Activated CD8-positive, alpha-beta memory T cell treated with anti-CD3 and anti-CD28 coated beads, Interleukin-2, amount 10 ng/mL, durations not matched to agents 7 days and 5 days (primary cell): ENCODE measurements at regions not wholly inside any gene's neighbourhood (a gene's known extent, or its start where the extent isn't known, plus 50 kb on each side); places are given as distances from the start of the nearest gene placed in this dataset.
"Not testable (repeated sequence)": the region's sequence is repeated elsewhere in the genome, so short reads cannot be mapped to it uniquely, and the experiment has no call there.

Experiments used
- ATAC-seq: fragments of 150-1000 bp; cut with Tn5 transposase; one replicate; pipeline ENCODE4 v1.10.0; 2021; ENCODE audit warnings: moderate library complexity
- CTCF ChIA-PET: fragments of 350-600 bp; sonication (Branson Sonifier 250); formaldehyde crosslinking; loops from one replicate; lab custom pipeline; 2021; ENCODE audit warnings: antibody characterized with exemption; lab: Charles Lee
- DNase-seq: peaks from one replicate; pipeline ENCODE4 v3.0.0-alpha.2; 2020
- H3K27ac Mint-ChIP-seq: one replicate; pipeline ENCODE4 v1.8.0; 2021; ENCODE audit warnings: mild to moderate bottlenecking, mixed read lengths
- H3K27me3 Mint-ChIP-seq: one replicate; pipeline ENCODE4 v1.8.0; 2021; ENCODE audit warnings: mixed read lengths
- H3K36me3 Mint-ChIP-seq: one replicate; pipeline ENCODE4 v1.8.0; 2021; ENCODE audit warnings: mild to moderate bottlenecking, mixed read lengths
- H3K4me1 Mint-ChIP-seq: one replicate; pipeline ENCODE4 v1.8.0; 2021; ENCODE audit warnings: mixed read lengths
- H3K4me3 Mint-ChIP-seq: one replicate; pipeline ENCODE4 v1.8.0; 2021; ENCODE audit warnings: mild to moderate bottlenecking, moderate library complexity, mixed read lengths
- H3K9me3 Mint-ChIP-seq: one replicate; pipeline ENCODE4 v1.8.0; 2022; ENCODE audit warnings: low read depth, mixed read lengths

DNA sequence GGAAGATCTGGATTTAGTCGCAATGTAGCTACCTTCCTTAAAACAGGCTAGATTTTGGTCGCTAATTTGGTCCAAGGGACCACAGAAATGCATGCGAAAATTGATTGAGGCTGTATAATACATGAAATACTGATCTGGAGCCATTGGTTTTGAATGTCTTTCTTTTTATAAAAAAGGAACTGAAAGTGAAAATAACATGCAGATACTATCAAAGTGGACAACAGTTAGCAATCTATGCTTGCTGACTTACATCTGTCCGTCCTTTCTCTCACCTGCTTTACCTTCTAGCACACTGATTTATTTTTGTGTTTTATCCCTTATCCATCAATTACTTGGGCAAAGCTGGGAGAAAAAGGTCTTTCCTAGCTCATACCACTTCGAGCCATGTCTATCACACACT lies 1459.8 kb upstream of the ACVR2A start:
- H3K4me3 Mint-ChIP-seq = no peak overlapping the region
- CTCF ChIA-PET = no interaction called here
- H3K27ac Mint-ChIP-seq = no peak overlapping the region
- H3K9me3 Mint-ChIP-seq = peaks cover 2% of the 10 kb centered on the region
- H3K27me3 Mint-ChIP-seq = no peaks in the 10 kb centered on the region
- H3K4me1 Mint-ChIP-seq = no peaks in the 10 kb centered on the region
- H3K36me3 Mint-ChIP-seq = no peaks in the 10 kb centered on the region
- ATAC-seq = no peak
- no peak for DNase-seq

DNA sequence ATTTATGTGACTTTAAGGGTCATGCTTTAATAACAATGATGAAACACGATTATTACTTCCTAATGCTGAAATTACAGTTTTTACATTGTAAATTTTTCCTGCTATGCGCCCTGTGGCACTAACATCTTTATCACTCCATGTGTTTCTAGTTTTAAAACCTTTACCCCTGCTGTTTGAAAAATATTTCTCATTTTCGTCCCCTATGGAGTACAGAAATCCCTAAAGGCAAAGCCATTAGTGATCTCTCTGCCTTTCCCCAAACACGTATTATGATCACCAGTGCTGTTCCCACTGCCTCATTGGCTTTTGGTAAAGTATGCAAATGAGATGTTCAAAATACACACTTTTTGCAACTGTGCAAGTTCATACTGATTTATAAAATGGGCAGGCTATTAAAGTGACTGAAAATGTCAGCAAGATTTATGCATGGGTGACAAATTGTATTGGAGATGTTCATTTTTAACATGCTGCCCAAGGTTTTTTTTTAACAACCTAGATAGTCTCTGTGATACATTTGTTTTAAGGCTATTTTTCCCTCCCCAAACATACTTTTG lies 1468.2 kb upstream of the ACVR2A start:
- Mint-ChIP-seq H3K4me3 (no peak overlapping the region), H3K9me3 (peaks cover 11% of the 10 kb centered on the region), H3K27me3 (no peaks in the 10 kb centered on the region), H3K4me1 (no peaks in the 10 kb centered on the region), H3K36me3 (no peaks in the 10 kb centered on the region), H3K27ac (no peak overlapping the region)
- CTCF ChIA-PET = no interaction called here
- DNase-seq (no peak), ATAC-seq (no peak)

DNA sequence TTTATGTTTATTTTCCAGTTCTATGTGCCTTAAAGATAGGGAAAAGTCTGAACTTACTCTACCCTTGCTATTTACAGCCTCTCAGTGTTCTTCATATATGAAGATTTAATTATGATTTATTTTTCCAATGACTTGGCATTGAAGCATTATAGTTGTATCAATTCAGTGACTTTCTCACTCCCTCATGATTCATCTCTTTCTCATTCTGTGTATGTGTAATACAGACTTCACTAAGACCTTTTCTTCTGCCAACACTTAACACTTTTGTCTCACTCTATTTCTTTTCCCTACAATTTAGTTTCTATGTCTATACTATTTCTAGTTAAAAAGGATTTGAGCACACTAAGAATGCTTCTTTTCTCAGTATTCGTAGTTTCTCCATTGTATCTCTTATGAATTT lies 1470.3 kb upstream of the ACVR2A start:
- no peaks in the 10 kb centered on the region for H3K36me3 Mint-ChIP-seq

DNA sequence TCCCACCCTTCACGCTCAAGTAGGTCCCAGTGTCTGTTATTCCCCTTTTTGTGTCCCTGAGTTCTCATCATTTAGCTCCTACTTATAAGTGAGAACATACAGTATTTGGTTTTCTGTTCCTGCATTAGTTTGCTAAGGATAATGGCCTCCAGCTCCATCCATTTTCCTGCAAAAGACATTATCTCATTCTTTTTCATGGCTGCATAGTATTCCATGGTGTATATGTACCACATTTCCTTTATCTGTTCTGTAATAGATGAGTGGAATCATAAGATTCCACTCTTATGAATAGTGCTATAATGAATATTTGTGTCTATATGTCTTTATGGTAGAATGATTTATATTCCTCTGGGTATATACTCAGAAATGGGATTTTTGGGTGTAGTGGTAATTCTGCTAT lies 1473.5 kb upstream of the ACVR2A start:
- H3K27me3 Mint-ChIP-seq, H3K4me3 Mint-ChIP-seq, H3K36me3 Mint-ChIP-seq, ATAC-seq, CTCF ChIA-PET, H3K27ac Mint-ChIP-seq, H3K4me1 Mint-ChIP-seq, DNase-seq: not testable (repeated sequence)
- H3K9me3 Mint-ChIP-seq = peaks cover 12% of the 10 kb centered on the region

More for the DNA sequence above, 1470.3 kb upstream of the ACVR2A start:
- Mint-ChIP-seq H3K4me3 (no peak overlapping the region), H3K27ac (no peak overlapping the region), H3K4me1 (no peaks in the 10 kb centered on the region), H3K9me3 (peaks cover 17% of the 10 kb centered on the region), H3K27me3 (no peaks in the 10 kb centered on the region)
- CTCF ChIA-PET = no interaction called here
- DNase-seq = no peak
- no peak for ATAC-seq

DNA sequence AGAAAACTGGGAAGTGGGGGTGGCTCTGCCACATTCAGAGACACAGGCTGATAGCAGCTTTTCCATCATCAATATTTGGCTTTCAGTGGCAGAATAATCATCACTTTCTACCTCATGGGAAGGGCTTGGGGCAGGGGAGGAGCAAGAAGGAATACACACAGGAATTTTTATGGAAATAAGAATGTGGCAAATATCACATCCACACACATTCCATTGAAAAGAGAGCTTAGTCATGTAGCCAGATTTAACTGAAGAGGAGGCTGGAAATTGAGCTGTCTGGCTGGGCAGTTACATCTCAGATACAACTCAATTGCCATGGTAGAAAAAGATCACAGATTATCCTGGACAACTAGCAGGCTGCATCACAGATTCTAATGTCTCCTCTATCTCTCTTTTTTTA lies 1474.0 kb upstream of the ACVR2A start:
- Mint-ChIP-seq H3K27me3 (no peaks in the 10 kb centered on the region), H3K4me1 (no peaks in the 10 kb centered on the region), H3K9me3 (peaks cover 12% of the 10 kb centered on the region), H3K36me3 (no peaks in the 10 kb centered on the region), H3K27ac (no peak overlapping the region), H3K4me3 (no peak overlapping the region)
- CTCF ChIA-PET = no interaction called here
- ATAC-seq = no peak
- DNase-seq = no peak

DNA sequence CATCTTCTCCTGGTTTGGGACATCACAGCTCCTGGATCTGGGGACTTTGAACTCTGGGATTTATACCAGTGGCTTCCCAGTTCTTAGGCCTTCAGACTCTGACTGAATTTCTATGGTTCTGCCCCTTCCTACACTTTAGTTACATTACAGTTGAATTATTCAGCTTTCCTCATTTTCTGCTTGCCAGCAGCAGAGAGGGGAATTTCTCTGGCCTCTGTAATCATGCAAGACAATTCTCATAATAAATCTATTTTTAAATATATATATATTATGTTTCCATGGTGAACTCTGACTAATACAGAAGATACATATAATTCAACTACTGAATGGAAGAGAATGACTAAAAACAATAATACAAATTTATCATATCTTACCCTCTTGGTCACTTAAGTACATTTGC lies 1478.6 kb upstream of the ACVR2A start:
- CTCF ChIA-PET = no interaction called here
- H3K27me3 Mint-ChIP-seq = no peaks in the 10 kb centered on the region
- DNase-seq (no peak), ATAC-seq (no peak)
- H3K4me3 Mint-ChIP-seq = no peak overlapping the region
- H3K27ac Mint-ChIP-seq = no peak overlapping the region
- H3K9me3 Mint-ChIP-seq = peaks cover 5% of the 10 kb centered on the region
- H3K36me3 Mint-ChIP-seq = no peaks in the 10 kb centered on the region
- H3K4me1 Mint-ChIP-seq = no peaks in the 10 kb centered on the region

DNA sequence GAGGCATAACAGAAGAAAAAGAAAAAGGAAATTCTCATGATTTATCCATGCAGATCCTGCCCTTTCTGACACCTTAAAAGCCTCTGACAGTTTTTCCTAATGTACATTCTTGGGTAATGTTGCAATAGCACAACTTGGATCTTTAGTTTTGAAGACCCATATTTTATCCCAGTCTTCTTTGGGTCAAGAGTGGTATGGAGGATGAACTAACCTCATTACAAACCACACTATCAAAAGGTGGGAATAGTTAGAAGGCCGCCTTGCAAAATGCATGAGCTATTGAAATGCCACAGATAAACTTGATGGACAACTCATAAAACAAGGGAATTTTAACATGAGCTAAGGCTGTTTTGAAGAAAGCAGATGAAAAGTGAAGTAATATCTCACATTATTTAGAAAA lies 1479.8 kb upstream of the ACVR2A start:
- Mint-ChIP-seq H3K27ac (no peak overlapping the region), H3K36me3 (no peaks in the 10 kb centered on the region), H3K4me3 (no peak overlapping the region), H3K4me1 (no peaks in the 10 kb centered on the region), H3K9me3 (no peaks in the 10 kb centered on the region), H3K27me3 (no peaks in the 10 kb centered on the region)
- ATAC-seq = no peak
- DNase-seq = no peak
- CTCF ChIA-PET = no interaction called here

DNA sequence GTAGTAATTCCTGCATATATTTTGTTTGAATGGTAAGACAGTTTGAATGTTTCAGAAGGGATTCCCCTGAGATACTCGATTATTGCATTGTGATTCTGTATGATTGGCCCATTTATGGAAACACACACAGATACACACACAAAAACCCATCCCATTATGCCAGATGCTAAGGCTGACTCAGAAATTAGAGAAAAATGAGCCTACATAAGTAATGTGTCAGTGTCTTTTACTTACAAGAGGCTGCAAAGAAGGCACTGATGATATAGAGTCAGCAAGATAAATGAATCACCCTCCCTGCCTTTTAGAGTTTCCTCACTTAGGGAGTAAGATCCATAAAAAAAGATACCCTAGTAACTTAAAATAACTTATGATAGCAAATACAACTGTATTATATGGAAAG lies 1481.1 kb upstream of the ACVR2A start:
- Mint-ChIP-seq H3K27me3 (no peaks in the 10 kb centered on the region), H3K27ac (no peak overlapping the region), H3K4me1 (no peaks in the 10 kb centered on the region), H3K4me3 (no peak overlapping the region), H3K36me3 (no peaks in the 10 kb centered on the region), H3K9me3 (no peaks in the 10 kb centered on the region)
- ATAC-seq (no peak), DNase-seq (no peak)
- CTCF ChIA-PET = no interaction called here

DNA sequence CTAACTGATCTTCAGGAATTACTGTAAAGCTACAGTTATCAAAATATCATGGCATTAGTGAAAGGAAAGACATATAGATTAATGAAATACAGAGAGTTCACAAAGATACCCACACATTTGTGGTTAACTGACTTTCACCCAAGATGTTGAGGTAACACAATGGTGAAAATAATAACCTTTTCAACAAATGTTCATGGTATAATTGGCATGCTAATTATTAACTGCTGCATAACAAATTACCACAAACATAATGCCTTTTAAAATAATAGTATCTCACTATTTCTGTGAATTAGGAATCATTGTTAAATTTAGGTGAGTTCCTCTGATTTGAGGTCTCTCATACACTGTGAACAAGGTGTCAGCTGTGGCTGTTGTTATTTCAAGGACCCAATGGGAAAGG lies 1493.1 kb upstream of the ACVR2A start:
- DNase-seq (no peak), ATAC-seq (no peak)
- Mint-ChIP-seq H3K4me3 (no peak overlapping the region), H3K27ac (no peak overlapping the region), H3K36me3 (no peaks in the 10 kb centered on the region), H3K4me1 (no peaks in the 10 kb centered on the region), H3K9me3 (no peaks in the 10 kb centered on the region), H3K27me3 (no peaks in the 10 kb centered on the region)
- CTCF ChIA-PET = no interaction called here

DNA sequence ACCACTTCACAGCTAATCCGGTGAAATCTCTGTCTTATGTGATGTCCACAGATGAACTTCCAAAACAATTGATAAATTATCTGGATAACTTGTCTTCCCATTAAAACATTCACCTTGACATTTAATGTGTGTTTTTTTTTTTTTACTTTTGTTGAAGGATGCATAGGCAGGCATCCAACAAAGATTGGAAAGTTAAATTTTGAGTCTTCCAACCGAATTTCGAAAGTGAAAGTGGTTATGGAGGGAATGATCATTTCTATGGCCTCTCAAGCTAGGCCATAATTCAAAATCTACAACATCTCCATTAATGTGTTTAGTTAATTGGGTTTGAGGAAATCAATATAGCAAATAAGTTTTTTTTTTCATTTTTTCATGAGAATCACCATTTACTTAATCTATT lies 1495.5 kb upstream of the ACVR2A start:
- H3K27ac Mint-ChIP-seq = no peak overlapping the region
- ATAC-seq (no peak), DNase-seq (no peak)
- H3K9me3 Mint-ChIP-seq = no peaks in the 10 kb centered on the region
- CTCF ChIA-PET = no interaction called here
- no peaks in the 10 kb centered on the region for H3K4me1 Mint-ChIP-seq
- H3K36me3 Mint-ChIP-seq = no peaks in the 10 kb centered on the region
- H3K4me3 Mint-ChIP-seq = no peak overlapping the region
- H3K27me3 Mint-ChIP-seq = no peaks in the 10 kb centered on the region

DNA sequence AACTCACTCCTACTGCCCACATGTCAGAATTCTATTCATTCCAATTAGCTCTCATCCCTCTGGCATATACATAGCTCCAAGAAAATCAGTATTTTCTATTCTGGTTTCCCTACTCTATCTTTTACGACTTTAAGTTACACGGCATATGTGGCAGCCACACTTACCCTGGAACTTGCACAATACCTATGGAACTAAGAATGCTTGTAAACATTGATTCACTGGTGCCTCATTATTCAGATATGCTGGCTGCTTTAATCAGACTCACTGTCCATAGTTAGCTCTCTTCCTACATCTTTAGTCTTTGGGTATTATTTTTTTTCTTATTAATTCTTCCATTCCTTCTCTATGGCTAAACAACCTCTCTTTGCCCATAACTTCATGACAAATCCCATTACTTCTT lies 1519.9 kb upstream of the ACVR2A start:
- DNase-seq (no peak), ATAC-seq (no peak)
- CTCF ChIA-PET = no interaction called here
- H3K27ac Mint-ChIP-seq = no peak overlapping the region
- no peaks in the 10 kb centered on the region for H3K4me1 Mint-ChIP-seq
- H3K36me3 Mint-ChIP-seq = no peaks in the 10 kb centered on the region
- no peaks in the 10 kb centered on the region for H3K27me3 Mint-ChIP-seq
- no peak overlapping the region for H3K4me3 Mint-ChIP-seq
- H3K9me3 Mint-ChIP-seq = peaks cover 3% of the 10 kb centered on the region

DNA sequence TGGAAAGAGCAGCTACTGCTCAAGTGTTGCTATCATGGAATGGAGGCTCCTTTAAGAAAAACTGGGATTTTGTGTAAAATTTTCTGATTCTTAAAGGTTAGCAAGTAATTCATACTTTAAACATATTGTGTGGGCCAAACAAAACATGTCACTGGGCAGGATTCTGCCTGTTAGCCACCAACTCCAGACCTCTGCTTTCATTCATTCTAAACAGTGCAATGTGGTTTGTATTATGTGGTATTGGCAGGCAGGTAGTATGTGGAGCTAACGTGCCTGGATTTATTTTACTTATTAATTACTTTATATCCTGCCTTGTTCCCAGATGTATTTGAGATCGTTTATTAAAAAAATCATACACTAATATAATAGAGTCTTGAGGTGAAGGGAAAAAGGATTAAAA lies 1521.3 kb upstream of the ACVR2A start:
- no peaks in the 10 kb centered on the region for H3K27me3 Mint-ChIP-seq
- peaks cover 3% of the 10 kb centered on the region for H3K9me3 Mint-ChIP-seq
- no peak overlapping the region for H3K4me3 Mint-ChIP-seq
- H3K27ac Mint-ChIP-seq = no peak overlapping the region
- no peak for ATAC-seq
- no peaks in the 10 kb centered on the region for H3K36me3 Mint-ChIP-seq
- H3K4me1 Mint-ChIP-seq = no peaks in the 10 kb centered on the region
- CTCF ChIA-PET = no interaction called here
- DNase-seq = no peak

DNA sequence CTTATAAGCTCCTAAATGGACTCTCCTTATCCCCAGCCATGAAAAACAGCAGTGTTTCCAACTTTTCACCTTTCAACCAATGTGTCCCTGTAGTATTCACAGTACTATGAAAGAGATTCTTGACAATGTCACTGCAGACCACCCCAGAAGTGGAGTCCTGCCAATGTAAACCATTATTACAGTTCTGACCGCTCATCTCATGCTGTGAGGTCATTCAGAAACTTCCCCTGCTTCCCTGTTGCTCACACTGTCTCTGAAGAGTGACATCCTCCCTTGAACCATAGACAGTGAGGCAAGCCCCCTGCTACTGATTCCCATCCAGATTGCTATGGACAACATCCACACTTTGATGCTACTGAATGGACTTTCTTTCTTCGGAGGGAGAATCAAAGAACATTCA lies 1523.7 kb upstream of the ACVR2A start:
- H3K27ac Mint-ChIP-seq = no peak overlapping the region
- peaks cover 3% of the 10 kb centered on the region for H3K9me3 Mint-ChIP-seq
- DNase-seq = no peak
- no peak overlapping the region for H3K4me3 Mint-ChIP-seq
- H3K27me3 Mint-ChIP-seq = no peaks in the 10 kb centered on the region
- CTCF ChIA-PET = no interaction called here
- ATAC-seq = no peak
- no peaks in the 10 kb centered on the region for H3K4me1 Mint-ChIP-seq
- no peaks in the 10 kb centered on the region for H3K36me3 Mint-ChIP-seq

DNA sequence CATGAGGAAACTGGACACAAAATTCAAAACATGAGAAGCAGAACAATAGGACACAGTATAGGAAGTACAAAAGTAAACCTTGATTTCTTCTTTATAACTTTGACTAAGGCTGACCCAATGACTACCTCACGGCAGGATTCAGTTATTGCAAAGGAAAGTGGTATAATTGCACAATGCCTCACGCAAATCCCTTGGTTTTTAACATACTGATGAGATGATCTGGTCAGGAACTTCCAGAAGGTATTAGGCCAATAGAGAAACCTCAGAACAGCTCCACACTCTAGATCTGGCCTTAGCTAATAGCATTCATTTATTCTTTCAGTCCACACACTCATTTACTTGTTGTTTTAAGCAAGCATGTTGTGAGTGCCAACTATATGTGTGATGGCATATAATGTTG lies 1526.9 kb upstream of the ACVR2A start:
- no peak for DNase-seq
- Mint-ChIP-seq H3K9me3 (peaks cover 3% of the 10 kb centered on the region), H3K27me3 (no peaks in the 10 kb centered on the region), H3K4me1 (no peaks in the 10 kb centered on the region), H3K4me3 (no peak overlapping the region), H3K27ac (no peak overlapping the region), H3K36me3 (no peaks in the 10 kb centered on the region)
- no peak for ATAC-seq
- CTCF ChIA-PET = no interaction called here

DNA sequence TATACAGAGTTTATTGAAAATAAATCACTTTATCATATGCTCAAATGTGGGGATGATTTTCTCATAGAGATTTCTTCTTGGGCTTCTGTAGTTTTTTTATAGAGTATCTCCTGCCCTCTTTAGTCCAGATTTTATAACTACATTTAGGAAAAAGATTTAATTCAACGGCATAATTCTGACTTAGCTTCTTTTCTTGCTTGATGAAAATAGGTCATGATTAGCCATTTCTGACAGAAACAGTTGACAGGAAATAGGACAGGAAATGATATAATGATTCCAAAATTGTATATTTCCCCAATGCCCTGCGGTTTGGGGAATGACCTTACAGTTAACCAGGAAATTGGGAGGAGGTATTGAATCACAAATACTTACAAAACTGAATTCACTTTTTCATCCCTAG lies 1531.9 kb upstream of the ACVR2A start:
- H3K4me3 Mint-ChIP-seq = no peak overlapping the region
- ATAC-seq (no peak), DNase-seq (no peak)
- H3K36me3 Mint-ChIP-seq = no peaks in the 10 kb centered on the region
- H3K9me3 Mint-ChIP-seq = no peaks in the 10 kb centered on the region
- CTCF ChIA-PET = no interaction called here
- H3K27ac Mint-ChIP-seq = no peak overlapping the region
- H3K4me1 Mint-ChIP-seq = no peaks in the 10 kb centered on the region
- H3K27me3 Mint-ChIP-seq = no peaks in the 10 kb centered on the region
